Peyer's patch (tissue), 4 donors: ENCODE measurements at regions not wholly inside any gene's neighbourhood (a gene's known extent, or its start where the extent isn't known, plus 50 kb on each side); places are given as distances from the start of the nearest gene placed in this dataset.

ENCODE experiments used
- POLR2A ChIP-seq, 2 donors: fragments of 450-650 bp; IDR thresholded peaks; one replicate each; pipeline ENCODE4 v1.5.1; 2017; ENCODE audit warnings: antibody characterized with exemption in 2 of 2, mild to moderate bottlenecking in 2 of 2, moderate library complexity in 2 of 2
- TF ChIP-seq, protein P1 (sequence below), 6 experiments: fragments of 450-650 bp in 4 of 6; fragments of 200-600 bp in 2 of 6; sonication (generic) in 1 of 6; IDR thresholded peaks; one replicate each; pipeline ENCODE4 v1.5.1; 2017 to 2019; ENCODE audit warnings: antibody characterized with exemption in 6 of 6, mild to moderate bottlenecking in 3 of 6, moderate library complexity in 1 of 6

DNA sequence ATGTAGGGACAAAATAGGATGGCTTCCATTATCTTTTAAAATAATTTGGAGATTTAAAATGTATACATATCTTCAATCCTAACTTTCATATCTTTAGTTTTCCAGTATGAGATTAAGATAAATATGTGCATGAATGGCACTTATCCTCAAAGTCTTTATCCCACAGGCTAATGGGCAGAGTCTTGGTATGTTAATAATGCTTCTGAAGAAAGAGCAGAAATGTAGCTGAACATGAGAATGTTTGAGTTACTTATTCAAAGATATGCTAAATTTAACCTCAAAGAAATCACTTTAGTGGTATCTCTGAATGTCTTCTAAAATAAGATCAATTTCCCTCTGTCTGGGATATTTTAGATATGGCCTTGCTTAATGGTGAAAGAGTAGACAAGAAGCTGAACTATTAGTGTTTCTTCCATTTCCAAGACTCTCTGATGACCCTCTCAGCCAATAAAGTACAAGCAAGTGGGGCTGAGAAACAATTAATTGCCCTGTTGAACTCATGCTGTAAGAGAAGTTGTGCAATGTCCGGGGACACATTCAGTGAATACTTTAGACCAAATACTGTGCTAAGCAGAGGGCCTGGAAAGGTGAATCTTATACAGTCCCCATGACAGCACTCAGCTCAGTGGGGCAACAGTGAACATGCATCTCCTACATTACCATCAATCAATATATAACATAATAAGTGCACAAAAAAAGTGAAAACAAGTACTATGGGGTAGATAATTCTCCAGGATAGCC is 50.0 kb upstream of the ADAMTSL1 start:
- TF ChIP-seq, protein P1, sequence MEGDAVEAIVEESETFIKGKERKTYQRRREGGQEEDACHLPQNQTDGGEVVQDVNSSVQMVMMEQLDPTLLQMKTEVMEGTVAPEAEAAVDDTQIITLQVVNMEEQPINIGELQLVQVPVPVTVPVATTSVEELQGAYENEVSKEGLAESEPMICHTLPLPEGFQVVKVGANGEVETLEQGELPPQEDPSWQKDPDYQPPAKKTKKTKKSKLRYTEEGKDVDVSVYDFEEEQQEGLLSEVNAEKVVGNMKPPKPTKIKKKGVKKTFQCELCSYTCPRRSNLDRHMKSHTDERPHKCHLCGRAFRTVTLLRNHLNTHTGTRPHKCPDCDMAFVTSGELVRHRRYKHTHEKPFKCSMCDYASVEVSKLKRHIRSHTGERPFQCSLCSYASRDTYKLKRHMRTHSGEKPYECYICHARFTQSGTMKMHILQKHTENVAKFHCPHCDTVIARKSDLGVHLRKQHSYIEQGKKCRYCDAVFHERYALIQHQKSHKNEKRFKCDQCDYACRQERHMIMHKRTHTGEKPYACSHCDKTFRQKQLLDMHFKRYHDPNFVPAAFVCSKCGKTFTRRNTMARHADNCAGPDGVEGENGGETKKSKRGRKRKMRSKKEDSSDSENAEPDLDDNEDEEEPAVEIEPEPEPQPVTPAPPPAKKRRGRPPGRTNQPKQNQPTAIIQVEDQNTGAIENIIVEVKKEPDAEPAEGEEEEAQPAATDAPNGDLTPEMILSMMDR (IDR thresholded peaks at IDR 0.05), result no peak
- TF ChIP-seq POLR2A (IDR thresholded peaks at IDR 0.05), result no peak
